ENCODE measurements at regions not wholly inside any gene's neighbourhood (a gene's known extent, or its start where the extent isn't known, plus 50 kb on each side); places are given as distances from the start of the nearest gene placed in this dataset.
"Not testable (repeated sequence)": the region's sequence is repeated elsewhere in the genome, so short reads cannot be mapped to it uniquely, and the experiment has no call there.

DNA sequence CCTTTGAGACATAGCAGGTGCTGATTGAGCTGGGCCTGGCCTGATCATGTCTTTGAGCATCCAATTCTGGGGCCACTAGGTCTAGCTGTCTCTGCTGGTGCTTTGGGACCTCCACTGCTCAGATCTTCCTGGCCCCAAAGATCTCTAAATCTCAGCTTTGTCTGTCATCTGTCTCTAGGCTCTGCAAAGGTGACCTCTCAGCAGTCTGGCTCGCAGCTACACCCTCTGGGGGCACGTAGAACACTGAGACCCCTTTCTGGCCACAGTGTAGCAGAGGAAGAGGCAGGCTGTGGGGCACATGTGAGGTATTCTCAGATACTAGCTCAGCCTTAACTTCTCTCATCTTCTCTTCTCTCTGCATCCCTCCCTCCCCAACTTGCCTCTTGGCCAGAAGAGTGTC, 298.1 kb upstream of the PLGLB1 start:
- not testable (repeated sequence) for DNase-seq

DNA sequence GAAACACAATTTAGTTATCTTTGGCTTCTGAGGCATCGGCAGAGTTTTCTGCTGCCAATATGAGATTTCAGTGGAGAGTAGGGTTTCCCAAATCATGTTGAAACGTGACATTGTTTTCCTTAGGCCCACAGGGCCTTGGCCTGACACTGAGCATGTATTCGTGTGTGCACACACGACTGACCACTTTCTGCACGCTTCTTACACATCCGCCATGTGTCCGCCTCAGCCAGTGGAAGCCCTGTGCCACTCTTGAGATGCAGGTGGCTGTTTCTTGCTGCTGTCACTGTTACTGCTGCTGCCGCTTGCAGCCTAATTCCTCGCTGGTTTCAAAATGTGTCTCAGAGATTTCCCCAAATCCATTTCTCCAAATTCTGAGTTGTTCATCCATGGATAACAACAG, 299.6 kb upstream of the PLGLB1 start:
- not testable (repeated sequence) for DNase-seq

DNA sequence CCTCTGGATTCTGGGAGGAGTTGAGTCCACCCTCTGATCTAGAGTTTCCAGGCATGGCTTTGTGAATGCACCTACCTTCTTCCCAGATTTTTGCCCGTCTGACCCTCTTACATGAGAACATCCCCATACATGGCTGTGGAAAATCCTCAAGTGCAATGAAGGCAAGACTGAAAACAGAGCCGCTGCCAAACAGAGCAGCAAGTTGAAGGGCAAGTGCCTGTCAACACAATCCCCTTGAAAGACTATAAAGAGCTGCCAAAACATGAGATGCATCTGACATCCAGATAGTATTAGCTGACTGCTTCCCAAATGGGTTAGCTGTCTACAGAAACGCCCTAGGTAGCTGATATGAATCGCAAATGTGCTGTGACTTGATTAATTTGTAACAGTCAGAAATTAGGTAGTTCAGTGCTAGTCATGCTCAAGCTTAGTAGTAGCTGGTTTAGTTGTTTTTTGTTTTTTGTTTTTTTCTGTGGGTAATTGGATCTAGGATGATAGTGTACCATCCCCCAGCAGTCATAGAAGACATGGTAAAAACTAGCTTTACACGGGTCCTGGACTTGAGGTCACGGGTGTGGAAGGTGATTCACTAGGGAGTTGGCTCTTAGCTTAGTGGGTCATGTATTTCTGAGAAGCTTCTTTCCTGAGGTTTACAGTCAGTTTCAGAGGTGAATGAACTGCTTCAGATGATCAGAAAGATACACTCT, 302.8 kb upstream of the PLGLB1 start:
- DNase-seq = peak; percentile 7

DNA sequence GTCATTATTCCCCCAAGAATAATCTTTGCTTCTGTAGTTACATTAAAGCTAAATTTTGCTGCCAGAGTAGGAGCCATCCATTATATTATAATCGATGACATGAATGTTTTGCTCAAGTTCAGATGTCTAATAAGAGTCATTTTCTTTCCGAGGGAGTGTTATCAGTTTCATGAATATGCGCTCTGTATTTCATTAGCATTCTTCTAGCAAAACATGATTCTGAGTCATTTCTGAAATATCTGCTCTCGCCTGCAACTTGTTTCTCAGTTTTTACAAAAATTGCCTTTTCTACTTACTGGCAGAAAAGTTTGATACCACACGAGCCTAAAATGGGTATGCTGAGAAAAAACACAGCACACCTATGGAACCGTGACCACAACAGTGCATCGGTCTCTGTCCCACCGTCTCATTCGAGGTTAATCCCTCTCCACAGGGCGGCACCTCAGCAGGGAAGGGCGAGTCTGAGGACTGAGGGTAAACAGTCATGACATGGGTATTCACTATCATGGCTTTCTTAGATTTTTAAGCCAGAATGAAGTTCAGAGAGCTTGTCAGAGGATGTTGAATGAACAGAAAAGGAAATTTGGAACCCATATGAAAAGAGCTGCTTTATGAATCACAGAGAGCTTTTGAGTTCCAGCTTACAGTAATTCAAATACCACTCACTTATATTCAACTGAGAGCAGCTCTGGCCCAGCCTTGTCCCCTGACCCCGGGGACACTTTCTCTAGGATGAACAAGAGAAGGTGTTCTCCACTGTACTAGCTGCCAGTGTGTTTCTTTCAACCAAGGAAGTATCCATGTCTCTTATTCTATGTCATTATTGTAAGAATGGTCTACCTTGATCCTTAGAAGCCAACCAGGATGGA, 303.6 kb upstream of the PLGLB1 start:
- not testable (repeated sequence) for DNase-seq

DNA sequence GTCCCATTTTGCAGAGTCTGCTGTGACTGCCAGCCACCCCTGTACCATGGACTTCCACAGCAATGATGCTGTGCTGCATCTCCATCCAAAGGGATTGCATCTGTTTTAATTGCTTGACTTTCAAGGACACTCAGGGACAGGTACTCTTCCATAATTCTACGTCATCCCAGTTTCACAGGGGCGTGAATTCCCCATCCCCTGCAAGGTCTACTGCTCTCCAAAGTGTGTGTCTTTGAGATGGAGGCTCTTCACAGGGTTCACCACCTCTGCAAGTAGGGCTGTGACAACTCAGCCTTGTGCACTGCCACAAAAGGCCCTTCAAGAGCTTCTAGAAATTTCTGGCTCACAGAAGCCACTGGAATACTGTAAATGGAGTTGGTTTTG, 304.3 kb upstream of the PLGLB1 start:
- DNase-seq = not testable (repeated sequence)

DNA sequence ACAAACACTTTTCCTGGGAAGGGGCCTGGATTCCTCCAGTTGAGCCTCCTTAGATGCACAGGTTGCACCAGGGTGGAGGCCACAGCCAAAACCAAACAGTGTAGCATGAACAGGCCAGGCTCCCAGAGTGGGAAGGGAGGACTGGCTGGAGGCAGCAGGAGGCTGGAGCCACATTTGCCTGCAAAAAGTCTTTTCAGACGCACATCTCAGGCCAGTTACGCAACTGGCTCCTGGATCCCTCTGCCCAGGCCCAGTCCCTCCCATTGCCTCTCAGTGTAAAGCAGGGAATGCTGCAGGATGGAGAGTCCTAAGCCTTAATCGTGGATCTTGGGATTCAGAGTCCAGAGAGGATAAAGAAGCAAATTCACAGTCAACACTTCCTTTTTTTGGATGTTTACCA, 305.1 kb upstream of the PLGLB1 start:
- not testable (repeated sequence) for DNase-seq

DNA sequence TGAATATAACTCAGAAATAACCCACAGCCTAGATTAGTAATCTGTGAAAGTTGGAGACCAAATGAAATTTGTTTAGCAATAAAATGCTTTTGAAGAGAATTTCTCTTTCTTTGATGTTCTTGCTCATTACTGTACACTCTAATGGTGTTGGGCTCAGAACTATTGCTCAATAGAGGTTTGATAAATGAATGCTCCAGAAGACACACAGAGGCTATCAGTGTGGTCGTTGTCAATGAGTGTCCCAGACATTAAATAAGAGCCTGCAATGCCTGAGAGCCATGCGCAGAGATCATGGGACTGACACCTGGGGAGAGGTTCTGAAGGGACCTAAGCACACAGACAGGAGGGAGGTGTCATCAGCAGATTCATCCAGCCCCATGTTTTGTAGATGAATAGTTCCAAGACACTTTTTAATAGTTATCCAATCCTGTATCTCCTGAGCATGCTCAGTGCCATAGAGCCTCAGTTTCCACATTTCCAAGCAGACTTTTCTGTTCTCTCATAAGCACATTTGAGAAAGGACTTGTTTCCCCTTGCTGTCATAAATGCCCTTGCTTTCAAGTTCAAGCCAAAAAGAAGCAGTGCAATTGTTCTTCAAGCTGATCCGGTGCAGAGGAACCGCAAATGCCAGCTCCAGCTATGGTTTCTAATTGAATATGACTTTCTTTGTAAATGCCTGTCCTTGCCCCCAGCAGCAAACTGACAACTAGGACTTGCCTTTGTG, 306.2 kb upstream of the PLGLB1 start:
- not testable (repeated sequence) for DNase-seq

DNA sequence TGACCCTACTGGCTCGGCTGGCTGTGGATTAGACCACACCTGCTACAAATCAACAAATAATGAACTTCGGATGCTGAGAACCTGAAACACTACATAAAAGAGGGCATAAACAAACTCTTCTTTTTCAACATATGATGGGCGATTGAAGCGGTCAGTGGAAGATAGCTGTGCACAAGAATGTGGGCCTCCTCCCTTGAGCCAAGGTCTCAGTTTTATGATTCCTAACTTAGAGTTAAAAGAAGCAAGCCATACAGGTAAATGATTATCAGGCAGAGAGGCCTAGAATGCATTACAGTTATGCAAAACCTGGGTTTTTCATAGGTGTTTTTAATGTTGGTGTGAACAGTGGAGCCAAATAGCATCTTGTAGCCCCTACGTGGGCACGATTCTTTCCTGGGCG, 307.9 kb upstream of the PLGLB1 start:
- DNase-seq = not testable (repeated sequence)

DNA sequence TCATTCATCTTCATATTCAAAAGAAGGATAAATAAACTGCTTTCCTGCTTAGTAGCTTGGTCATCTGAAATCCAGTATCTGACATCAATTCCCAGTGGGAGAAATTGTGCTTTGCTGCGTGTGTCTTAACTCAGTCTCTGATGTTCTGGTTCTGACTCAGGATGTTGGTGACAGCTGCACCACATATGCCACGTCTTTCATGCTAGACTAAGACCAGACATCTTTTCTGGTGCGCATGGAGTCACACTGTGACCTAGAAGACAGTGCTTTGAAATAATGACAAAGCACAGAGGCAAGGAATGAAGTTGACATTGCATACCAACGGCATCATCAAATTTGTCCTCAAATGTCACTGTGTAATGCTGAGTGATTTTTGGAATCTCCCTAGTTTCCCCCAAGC, 308.8 kb upstream of the PLGLB1 start:
- DNase-seq = not testable (repeated sequence)

DNA sequence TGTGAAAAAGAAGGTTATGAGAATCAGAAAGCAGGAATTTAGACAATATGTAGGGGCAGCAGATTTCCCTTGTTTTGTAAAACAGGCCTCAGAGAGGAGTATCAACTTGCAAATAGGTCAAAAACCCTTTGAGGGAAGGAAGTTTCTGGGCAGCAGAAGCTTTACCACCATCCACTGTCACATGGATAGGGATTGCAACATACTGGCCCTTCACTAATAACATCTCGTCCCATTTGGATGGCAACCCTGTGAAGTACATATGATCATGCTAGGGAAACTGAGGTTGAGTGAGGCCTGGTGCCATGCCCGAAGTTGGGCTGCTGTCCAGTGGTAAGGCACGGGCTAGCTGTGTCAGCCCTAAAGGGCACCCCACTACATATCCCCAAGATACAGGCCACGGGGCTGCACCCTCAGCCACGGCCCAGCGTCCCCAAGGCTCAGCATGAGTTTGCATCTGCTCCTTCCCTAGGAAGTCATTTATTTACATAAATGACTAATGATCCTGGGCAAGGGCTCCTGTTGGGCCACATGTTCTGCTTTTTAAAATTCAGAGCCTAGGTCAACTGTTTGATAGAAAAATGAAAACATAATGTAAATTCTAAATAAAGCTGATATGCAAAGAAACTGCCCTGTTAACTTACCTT, 310.4 kb upstream of the PLGLB1 start:
- not testable (repeated sequence) for DNase-seq

DNA sequence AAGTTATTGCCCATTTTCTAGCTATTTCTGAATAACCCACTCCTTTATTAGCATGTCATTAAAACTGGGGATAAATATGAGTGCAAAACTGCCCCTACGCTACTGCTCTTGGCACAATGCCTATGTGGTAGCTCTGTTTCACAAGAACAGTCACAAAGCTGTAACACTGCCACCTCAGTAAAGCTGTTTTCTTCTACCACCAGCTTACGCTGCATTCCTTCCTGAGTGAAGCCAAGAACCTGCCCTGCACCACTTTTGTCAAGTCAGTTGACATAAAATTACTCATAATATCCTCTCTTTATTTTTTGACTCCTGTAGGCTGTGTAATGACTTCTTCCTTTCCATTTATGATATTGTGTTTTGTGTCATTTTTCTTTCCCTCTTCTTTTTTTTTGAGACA, 313.2 kb upstream of the PLGLB1 start:
- DNase-seq = not testable (repeated sequence)

DNA sequence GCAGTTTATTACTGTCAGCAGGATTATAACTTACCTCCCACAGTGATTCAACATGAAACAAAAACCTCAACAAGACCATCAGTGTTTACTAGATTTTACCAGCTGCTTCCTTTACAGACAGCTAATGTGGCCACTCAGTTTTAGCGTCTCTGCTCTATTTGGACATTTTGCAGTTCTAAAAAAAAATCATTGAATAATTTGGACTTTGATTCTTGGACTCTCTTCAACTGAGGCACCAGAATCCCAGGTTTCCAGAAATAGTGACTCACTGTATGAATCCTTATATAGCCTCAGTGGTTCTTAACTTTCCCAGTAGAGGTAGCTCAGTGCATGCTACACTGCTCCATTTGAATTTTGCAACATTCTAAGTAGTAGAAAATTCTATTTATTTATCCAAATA, 317.4 kb upstream of the PLGLB1 start:
- not testable (repeated sequence) for DNase-seq

DNA sequence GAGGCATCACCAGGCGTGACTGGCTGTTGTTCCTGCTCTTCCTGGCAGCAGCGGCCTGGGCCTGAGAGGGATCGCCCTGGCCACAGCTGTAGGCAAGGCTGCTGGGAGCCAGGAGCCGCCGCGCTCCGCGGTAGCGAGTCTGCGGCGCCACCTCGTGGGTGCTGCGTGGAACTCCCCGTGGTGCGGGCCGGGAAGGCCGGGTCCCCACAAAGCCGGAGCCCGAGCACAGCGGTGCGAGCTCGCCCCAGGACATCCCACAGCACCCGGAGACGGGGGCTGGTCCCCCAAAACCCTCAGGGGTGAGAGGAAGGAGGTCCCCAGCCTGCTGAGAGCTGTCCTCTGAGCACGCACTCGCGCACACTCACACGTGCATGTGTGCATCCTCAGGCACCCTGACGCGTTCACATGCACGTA, 320.0 kb upstream of the PLGLB1 start:
- DNase-seq = peak; percentile 46

DNA sequence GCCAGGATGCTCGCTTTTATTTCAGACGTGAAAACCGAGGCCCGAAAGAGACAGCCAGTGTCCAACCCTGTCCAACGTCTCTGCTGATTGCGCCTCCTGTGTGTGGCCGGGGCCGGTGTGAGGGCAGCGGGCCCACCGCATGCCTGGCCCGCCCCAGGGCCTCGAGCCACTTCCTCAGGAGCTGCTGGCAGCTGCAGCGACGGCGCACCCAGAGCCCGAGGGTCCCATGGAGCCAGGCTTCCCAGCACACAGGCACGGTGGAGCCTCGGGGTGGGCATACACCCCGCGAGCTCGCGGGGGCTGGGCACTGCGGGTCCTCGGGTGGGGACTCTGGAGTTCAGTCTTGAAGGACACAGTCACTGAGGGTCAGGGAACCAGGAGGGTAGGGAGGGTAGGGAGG, 320.5 kb upstream of the PLGLB1 start:
- not testable (repeated sequence) for DNase-seq

DNA sequence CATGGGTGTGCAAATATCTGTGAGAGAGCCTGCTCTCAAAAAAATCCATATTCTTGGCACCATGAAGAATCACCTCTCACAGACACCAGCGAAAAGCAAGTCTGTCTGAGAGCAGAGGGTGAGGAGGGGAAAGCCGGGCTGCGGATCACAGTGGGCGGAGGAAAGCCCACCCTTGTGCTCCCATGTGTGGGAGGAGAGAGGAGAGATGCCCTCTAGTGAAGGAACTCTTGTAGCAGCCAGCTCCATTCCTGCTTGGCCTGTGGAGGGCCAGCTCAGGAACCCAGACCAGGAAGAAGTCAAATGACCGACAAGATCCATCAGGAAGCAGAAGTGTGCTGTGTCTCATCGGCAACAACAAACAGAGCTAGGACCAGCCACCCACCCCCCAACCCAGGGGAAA, 321.7 kb upstream of the PLGLB1 start:
- DNase-seq = not testable (repeated sequence)

DNA sequence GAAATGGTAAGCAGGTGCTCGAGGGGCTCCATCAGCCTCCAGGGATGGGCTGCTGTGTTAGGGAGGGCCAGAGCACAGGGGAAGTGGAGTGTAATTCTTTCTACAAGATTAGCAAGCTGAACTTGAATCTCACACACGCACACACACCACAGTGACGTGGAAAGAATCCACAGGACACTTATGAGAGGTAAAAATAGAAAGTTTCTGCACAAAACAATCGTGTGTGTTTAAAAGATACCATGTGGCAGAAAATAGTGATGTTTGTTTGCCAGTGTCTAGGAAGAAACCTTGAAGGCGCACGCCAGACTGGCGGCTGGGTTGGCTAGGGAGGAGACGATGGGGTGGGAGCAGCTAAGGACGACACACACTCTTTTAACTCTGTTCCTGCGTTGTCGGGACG, 323.6 kb upstream of the PLGLB1 start:
- peak; percentile 21 for DNase-seq

DNA sequence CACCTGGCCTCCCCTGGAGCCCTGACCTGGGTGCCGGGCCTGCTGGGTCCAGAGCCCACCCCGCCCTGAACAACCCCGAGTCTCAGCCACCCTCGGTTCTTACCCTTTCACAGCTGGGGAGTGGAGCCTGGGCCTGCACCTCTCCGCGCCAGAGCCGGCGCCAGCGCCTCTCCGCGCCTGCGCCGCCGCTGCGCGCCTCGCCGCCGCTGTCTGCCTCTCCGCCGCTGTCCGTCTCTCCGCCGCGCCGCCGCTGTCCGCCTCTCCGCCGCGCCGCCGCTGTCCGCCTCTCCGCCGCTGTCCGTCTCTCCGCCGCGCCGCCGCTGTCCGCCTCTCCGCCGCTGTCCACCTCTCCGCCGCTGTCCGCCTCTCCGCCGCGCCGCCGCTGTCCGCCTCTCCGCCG, 326.9 kb upstream of the PLGLB1 start:
- not testable (repeated sequence) for DNase-seq

DNA sequence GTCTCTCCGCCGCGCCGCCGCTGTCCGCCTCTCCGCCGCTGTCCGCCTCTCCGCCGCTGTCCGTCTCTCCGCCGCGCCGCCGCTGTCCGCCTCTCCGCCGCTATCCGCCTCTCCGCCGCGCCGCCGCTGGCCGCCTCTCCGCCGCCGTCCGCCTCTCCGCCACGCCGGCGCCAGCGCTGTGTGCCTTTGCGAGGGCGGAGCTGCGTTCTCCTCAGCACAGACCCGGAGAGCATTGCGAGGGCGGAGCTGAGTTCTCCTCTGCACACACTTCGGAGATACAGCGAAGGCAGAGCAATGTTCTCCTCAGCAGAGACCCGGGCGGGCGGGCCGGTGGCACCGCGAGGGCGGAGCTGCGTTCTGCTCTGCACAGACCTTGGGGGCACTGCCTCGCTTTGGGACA, 327.4 kb upstream of the PLGLB1 start:
- DNase-seq = not testable (repeated sequence)

DNA sequence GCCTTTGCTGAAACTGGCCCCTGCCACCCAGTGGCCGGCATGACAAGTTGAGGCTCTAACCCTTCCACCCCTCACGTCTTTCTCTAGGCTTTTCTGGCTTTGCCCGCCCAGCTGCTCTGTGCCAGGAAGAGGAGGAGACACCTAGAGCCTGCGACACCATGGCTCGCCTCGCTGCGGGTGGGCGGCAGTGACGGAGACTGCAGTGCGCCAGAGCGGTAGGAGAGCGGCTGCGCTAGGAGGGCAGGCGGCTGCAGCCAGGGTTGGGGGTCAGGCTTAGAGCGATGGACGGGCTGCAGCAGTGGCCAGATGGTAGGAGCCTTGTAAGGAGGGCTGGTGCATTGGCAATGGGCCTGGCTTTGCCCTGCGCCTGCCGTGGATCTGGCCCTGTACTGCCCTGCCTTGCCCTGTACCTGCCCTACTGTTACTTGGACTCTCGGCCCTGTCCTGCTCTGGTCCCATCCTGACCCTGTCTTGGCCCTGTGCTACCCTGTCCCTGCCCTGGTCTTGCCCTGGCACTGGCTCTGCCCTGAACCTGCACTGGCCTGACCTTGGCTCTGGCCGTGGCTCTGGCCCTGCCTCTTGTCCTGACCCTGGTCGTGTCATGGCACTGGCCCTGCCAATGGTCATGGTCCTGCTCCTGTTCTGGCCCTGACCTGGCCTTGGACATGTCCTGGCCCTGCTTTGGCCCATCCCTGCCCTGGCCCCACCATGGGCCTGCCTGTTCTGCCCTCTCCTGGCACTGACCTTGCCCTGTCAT, 330.7 kb upstream of the PLGLB1 start:
- not testable (repeated sequence) for DNase-seq

DNA sequence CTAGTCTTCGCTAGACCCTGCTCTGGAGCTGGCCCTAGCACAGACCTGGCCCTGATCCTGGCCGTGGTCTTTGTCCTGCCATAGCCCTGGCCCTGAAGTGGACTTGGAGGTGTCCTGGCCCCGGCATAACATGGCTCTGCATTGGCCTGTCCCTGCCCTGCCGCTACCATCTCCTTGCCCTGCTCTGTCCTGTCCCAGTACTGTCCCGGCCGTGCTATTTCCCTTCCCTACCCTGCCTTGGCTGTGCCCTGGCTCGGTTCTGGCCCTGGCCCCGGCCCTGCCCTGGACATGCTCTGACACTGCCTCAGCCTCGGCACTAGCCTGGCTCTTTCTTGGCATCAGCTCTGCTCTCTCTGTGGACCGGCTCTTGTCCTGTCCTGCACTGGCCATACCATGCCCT, 331.8 kb upstream of the PLGLB1 start:
- not testable (repeated sequence) for DNase-seq

DNA sequence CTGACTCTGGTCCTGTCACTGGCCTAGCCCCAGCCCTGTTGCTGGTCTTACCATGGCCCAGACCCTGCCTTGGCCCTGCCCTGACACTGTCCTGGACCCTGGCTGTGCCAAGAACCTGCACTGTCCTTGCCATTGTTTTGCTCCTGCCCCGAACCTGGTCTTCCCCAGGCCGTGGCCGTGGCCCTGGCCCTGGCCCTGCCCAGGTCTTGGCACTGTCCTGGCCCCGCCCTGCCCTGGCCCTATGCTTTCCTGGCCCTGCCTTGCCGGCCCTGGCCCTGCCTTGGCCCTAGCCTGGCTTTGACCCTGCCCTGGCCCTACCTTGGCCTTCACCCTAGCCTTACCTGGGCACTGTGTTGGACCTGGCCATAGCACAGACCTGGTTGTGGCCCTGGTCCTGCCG, 332.5 kb upstream of the PLGLB1 start:
- DNase-seq = not testable (repeated sequence)

DNA sequence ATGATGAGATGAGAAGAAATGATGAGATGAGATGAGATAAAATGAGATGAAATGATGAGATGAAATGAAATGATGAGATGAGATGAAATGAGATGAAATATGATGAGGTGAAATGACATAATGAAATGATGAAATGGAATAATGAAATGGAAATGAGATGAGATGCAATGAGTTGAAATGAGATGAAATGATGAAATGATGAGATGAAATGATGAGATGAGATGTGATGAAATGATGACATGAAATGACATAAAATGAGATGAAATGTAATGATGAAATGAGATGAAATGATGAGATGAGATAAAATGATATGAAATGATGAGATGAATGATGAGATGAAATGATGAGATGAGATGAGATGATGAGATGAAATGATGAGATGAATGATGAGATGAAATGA, 338.6 kb upstream of the PLGLB1 start:
- DNase-seq = not testable (repeated sequence)

Data from hematopoietic multipotent progenitor cell treated with erythropoietin and hydrocortisone succinate and interleukin-3 and kit ligand, for 6 days (in vitro differentiated cells).